ENCODE measurements at regions not wholly inside any gene's neighbourhood (a gene's known extent, or its start where the extent isn't known, plus 50 kb on each side); places are given as distances from the start of the nearest gene placed in this dataset.

GRCh38 chr10:33901166-33901565 is 566.7 kb upstream of the NRP1 start:
- TF ChIP-seq POLR2AphosphoS5 (IDR thresholded peaks at IDR 0.05; ENCODE audit: low read depth, low read length) (no peak), TAF1 (IDR thresholded peaks at IDR 0.05; ENCODE audit: low read depth, low read length) (no peak), POLR2A (IDR thresholded peaks at IDR 0.05; ENCODE audit: low read depth, low read length) (no peak), POU2F2 (IDR thresholded peaks at IDR 0.05; ENCODE audit: low read depth, low read length) (no peak), PAX5 (IDR thresholded peaks at IDR 0.05; ENCODE audit: insufficient read depth, low read length, severe bottlenecking) (no peak), SPI1 (IDR thresholded peaks at IDR 0.05; ENCODE audit: low read depth, low read length) (no peak)

All from GM12891 (cell line).